ENCODE measurements at regions not wholly inside any gene's neighbourhood (a gene's known extent, or its start where the extent isn't known, plus 50 kb on each side); places are given as distances from the start of the nearest gene placed in this dataset.
"Not testable (repeated sequence)": the region's sequence is repeated elsewhere in the genome, so short reads cannot be mapped to it uniquely, and the experiment has no call there.

DNA sequence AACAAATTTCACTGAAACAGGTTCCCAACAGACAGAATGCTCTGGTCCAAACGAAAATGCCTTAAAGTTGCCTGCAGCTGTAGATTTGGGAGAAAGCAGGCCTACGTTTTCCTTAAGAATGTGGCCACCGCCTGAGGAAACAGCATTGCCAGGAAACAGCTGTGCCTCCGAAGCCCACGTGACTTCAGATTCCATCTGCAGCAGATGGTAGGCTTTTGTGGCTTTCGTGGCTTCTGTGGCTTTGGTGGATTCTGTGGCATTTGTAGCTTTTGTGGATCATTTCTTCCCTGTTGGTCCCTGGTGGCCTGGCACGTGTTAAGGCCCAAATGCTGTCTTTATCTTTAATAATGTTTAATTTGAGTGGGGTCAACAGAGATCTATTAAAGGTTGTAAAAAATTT lies 222.9 kb downstream of the TTLL2 start:
- DNase-seq, result no peak

DNA sequence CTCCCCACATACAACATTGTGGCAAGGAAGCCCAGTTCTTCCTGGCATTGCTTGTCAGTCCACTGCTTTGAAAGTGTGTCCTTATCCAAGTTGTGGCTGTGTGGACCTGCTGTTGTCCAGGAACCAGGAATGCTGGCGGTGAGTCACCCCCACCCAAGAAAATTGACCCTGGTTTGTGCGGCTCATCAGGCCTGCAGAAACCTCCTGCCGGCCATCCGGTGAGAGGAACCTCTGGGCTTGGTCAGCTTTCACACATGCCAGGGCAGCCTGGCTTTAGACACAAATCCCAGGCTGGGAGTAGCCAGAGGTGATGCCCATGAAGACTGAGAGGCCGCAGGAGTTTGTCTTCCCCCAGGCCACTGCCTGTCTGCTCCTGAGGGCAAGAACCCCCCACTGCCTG lies 223.6 kb downstream of the TTLL2 start:
- no peak for DNase-seq

DNA sequence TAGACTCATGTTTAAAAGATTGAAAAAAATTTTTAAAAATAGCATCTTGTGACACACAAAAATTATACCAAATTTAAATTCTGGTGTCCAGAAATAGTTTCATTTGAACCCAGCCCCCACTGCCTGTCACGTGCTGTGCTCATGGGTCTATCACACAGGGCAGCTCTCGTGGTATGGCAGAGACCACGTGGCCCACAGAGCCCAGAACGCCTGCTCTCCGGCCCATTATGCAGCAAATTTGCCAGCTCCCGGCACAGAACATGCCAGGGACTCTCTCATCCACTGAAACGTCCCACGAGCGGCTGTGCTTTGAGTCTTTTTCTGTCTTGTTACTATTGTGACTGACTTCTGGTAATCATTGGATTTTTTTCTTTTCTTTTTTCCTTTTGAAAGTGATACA lies 224.3 kb downstream of the TTLL2 start:
- no peak for DNase-seq

DNA sequence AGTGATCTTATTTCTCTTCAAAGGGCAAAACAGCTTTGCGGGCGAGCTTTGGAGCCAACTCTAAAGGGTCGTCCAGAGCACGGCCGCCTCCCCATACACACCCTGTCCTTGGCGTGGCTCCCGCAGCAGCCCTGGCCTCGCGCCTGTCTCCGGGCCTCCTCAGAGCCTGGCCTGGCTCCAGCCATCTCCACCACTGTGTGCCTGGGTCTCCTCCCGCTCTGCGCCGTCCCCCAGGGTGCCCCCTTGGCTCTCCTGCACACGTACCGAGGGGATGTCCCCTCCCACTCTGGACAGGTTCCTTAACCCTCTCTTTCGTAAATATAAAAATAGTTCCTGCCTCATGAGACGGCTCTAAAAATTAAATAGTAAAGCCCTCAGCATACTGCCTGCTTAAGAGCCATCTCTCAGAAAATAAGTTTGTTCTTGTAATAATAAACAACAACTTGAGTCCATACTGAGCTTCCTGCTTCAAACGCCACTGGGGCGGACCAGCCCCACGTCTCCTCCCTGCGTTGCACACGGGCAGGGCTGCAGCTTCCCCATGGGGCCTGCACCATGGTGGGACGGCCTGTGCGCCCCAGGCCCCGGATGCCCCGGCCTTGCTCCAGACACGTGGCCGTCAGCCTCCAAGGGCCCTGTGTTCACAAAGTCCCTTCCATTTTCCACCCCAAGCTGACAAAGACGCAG lies 226.2 kb downstream of the TTLL2 start:
- peak; percentile 83 for DNase-seq

DNA sequence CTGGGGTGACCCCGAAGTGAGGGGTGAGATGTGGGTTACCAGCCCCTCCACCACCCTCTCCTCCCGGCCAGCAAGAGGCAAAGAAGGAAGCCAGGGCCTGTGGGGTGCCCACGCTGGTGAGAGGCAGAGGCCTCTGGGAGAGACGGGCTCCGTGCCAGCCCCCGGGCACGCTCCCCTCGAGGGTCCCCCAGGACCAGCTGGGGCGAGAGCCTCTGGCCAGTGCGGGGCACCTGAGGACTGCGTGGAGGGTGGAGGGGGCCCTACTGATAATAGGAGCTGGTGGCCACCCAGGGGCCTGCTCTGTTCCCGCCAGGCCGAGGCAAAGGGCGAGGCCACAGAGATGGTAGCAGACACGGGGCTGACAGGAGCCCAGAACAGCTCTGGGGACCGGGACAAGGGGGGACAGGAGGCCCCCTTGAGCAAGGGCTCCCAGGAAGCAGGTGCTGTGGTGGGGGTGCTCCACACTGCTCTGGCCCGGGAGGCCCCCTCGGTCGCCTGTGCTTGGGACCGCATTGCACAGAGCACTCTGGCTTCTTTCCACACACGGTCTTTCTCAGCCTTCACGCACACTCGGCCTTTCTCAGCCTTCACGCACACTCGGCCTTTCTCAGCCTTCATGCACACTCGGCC lies 226.9 kb downstream of the TTLL2 start:
- DNase-seq, result no peak

DNA sequence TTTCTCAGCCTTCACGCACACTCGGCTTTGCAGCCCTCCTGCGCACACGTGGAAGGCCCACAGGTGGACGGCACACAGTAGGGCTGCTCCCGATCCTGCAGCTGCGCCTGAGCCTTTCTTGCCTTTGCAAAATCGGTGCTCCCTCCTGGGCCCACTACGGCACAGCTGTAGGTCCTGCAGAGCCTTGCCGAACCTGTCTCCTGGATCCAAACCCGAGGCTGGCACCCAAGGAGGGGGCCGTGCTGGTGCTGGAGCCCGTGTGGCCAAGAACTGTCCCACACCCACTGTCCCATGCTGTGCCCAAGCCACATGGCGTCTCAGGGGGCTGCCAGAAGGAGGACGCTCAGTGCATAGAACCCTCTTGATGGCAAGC lies 227.4 kb downstream of the TTLL2 start:
- DNase-seq, result no peak

DNA sequence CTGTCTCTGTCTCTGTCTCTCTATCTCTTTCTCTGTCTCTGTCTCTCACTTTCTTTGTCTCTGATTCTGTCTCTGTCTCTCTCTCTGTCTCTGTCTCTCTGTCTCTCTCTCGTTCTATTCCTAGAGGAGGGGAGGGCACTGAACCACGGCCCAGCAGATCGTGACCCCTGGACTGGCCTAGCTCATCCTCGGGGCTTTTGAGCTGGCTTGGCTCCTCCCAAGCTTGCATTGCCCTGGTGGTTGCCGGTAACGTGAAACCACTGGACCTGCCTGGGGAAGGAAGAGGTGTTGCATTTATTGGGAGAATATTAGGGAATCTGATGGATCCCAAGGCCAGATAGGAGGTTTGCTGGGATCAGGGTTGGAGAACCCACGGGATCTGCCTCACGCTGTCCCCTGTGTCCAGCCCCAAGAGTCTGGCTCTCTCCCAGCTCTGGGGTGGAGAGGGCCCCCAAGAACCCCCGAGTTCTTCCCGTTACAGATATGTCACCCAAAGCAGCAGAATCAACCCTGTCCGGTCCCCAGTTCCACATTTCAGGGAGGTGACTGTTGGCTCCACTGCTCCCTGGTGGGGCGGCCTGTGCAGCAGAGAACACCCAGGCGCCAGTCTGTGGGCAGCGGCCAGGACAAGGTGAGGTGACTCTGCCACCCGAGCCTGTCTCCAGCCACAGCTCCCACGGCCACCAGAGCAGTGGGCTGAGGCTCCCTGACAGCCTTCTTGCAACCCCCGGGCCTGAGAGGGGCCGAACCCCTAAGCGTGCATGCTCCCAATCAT lies 228.3 kb downstream of the TTLL2 start:
- DNase-seq, result no peak

DNA sequence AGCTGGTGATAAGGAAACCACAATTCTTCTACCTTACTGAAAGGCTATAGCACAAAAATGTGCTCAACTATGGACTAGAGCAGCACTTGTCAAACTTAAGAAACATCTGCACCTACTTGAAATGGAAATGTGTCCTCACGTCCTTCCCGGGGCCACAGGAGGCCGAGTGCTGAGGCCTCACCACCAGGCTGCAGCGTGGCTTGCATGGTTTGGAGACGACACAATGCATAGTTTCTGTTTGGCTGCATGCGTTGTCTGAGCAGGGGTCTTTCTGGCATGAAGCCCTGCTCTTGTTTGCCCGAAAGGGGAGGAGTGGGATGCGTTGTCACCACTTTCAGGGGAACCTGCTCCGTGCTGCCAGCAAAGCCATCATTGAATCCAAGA lies 228.8 kb downstream of the TTLL2 start:
- no peak for DNase-seq

DNA sequence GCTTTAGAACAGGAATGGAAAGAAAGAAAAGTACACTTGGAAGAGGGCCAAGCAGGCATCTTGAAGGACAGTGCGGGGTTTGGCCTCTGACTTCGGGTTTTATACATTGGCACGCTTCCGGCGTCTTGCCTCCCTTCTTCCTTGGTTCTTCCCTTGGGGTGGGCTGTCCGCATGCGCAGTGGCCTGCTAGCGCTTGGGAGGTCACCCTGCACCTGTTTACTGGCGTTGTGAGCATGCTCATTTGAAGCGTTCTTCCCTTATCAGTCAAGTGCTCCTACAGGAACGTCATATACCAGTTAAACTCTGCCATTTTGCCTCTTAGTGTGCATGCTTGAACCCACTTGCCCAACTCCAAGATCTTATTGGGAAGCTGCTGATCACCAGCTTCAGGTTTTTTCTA lies 230.0 kb downstream of the TTLL2 start:
- no peak for DNase-seq

DNA sequence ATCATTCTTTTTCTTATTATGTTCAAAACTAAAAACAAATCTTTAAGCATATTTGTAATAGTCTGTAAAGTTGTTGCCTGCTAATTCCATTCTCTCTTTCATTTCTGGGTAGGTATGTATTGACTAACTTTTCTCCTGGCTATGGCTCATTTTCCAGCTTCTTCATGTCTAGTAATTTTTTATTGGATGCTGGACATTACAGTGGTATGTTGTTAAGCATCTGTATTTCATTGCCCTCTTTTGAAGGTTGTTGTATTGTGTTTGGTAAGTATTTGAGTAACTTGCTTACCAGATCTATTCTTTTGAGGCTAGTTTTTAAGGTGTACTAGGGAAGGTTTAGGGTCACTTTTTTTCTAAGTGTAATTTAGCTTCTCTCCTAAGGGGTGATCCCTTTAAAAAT lies 230.9 kb downstream of the TTLL2 start:
- no peak for DNase-seq

DNA sequence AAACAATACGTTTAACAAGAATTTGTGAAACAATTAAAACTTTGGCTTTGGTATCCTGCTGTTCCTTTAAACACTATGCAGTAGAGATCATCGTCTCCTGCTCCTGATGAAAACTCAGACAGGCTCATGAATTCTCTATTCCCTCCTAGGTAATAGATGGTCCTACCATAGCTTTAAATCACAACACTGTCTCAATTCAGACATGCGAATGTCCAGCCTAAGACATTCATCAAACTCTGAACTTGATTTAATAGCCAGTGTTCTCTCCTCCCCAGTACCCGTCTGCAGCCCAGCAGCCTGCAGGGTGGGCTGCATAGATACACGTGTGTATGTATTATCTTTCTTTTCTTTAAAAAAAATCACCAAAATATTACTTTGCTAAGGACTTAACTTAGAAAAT lies 232.8 kb downstream of the TTLL2 start:
- no peak for DNase-seq

DNA sequence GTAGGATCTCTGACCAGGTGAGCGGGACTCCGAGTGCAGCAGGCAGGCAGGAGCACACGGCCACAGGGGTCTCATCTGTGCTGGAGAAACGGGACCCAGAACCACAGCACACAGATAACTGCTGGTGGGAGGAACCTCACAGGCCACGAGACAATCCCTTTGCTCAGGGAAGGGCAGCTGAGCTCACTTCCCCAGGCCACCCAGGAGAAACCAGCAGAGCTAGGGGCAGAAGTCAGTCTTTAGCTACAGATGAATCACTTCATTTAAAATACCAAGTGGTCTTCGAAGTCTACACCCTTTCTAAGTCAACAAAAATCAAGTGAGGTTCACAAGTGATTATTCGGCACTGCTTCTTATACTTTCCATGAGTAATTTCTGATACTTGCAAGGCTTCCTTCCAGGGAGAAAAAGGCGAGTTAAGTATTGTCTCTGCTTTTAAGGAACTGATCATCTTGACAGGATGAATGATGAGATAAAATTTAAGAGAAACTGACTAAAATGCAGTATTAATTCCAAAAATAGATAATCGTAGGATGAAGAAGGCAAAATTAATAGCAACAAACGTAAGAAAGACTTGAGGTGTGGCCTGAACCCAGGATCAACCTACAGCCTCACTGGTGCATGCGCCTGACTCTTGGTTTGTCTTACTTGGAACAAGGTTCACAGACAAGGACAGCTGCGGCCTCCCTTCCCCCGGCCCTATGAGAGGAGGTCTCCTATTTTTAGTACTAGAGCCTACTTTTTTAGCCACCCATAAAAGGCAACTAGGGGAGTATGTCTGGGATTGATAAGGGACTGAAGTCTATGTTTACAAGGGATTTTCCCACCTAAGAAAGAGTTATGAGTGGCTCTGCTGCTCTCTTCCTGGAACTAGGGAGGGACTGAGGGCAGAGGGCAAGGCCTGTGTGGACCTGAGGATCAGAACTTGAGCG lies 233.6 kb downstream of the TTLL2 start:
- DNase-seq, result no peak

DNA sequence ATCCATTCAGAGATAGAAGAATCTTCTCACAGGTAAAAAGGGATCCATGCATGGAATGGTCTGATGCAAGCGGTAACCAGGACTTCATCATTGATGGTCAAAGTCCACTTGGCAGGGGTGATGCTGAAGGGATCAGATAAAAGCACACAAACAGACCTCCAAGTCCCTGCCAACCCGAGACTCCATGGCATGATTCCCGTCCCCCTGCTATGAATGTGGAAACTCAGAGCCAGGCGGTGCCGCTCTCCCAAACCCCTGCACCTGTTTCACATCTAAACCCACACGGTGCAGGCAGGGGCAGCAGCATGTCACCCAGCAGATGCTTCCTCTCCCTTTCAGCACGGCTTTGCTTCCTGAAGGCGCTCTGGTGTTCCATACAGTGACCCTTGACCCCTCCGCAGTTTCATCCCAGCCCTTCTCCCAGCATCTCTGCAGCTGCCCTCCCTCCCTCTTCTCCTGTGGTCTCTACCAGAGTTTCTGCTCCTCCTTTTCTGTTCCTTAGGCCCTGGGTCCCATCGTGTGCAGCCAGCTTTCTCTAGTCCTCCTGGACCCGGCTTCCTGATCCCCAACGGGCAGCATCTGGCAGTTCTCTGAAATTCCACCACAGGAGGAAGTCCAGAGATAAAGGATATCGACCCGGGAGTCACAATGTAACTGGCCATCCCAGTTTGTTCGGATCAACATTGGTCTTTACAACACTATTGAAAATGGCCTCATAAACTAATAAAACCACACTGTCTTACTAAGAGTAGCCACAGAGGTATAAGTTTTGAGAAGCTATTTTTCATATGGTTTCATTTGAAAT lies 235.0 kb downstream of the TTLL2 start:
- no peak for DNase-seq

DNA sequence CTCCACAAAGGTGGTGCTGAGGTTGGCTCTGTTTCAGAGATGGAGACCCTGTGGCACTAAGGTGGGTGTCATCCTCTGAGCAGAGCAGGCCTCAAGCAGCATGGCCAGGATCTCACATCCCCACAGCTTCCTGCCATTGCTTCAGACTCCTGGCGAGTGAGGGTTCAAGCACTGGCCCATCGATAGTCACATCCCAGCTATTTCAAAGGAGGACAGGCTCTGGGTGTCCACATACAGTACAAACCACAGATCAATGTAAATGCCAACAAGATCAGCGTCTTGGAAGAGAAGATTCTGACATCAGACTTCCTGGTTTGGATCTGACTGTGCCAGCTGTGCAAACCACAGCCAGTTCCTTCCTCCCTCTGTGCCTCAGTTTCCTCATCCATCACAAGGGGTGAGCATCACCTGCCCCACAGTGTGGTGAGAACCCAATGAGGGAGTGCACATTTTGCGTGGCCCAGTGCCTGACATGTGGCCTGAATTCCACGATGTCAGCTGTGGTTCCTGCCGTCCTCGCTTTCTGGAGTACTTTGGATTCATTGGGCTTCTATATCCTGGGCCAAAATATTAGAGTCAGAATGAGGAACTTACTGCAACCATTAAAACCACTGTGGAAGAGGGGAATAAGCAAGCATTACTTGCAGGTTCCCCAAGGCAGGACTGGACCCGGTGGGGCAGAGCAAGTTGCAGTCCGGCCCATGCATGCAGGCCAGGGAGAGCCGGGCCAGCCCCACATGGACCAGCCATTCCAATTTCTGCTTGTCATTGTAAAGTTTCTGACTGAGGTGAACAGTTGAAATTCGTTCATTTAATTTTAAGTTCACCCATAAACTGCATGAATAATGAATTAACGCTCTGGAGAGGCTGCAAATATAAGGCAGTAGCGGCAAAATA lies 236.0 kb downstream of the TTLL2 start:
- no peak for DNase-seq

DNA sequence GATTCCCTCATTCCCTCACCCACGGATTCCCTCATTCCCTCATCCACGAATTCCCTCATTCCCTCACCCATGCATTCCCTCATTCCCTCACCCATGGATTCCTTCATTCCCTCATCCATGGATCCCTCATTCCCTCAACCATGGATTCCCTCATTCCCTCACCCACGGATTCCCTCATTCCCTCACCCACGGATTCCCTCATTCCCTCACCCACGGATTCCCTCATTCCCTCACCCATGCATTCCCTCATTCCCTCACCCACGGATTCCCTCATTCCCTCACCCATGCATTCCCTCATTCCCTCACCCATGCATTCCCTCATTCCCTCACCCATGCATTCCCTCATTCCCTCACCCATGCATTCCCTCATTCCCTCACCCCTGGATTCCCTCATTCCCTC lies 238.0 kb downstream of the TTLL2 start:
- not testable (repeated sequence) for DNase-seq

DNA sequence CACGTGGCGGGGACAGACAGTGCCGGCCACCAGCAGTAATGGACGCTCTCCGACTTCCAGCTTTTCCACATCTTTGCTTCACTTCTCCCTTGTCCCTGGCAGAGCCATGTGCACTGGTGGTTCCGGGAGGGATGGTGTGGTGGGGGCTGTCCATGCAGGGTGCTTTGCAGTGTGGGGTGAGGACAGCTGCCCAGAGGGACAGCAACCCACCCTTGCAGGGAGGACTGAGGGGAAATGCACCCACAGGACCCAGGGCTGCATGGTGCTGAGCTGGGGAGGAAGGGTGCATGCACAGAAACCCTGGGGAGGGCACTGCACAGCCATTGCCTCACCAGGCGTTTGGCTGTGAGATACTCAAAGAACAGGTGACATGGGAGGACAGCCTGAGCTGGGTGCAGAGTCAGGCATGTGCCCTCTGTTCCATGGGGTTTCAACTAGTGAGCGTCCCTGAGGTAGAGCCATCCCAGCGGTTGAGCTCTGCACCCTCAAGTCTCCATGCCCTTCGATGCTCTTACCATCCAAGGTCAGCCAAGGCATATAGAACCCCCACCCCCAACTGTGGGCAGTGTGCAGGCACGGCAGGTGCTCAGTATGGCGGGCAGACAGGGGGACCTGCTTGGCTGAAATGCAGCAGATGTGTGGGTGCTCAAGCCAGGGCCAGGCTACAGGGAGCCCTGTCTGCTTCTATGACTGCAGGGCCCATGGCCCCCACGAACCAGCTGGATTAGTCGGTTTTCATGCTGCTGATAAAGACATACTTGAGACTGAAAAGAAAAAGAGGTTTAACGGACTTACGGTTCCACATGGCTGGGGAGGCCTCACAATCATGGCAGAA lies 239.7 kb downstream of the TTLL2 start:
- DNase-seq, result no peak

DNA sequence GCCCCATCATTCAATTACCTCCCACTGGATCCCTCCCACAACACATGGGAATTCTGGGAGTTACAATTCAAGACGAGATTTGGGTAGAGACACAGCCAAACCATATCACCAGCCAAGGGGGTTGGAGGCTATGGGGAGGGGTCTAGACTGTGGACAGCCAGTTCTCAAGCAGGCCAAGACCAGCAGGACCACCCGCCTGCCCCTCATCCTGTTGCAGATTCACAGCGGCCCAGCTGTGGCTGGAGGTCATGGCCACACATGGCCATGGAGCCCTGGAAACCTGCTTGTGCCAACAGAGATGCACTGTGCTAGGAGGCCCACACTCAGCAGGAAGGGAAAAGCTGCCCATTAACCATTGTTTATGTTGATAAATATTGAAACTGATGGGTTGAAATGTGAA lies 240.5 kb downstream of the TTLL2 start:
- no peak for DNase-seq

DNA sequence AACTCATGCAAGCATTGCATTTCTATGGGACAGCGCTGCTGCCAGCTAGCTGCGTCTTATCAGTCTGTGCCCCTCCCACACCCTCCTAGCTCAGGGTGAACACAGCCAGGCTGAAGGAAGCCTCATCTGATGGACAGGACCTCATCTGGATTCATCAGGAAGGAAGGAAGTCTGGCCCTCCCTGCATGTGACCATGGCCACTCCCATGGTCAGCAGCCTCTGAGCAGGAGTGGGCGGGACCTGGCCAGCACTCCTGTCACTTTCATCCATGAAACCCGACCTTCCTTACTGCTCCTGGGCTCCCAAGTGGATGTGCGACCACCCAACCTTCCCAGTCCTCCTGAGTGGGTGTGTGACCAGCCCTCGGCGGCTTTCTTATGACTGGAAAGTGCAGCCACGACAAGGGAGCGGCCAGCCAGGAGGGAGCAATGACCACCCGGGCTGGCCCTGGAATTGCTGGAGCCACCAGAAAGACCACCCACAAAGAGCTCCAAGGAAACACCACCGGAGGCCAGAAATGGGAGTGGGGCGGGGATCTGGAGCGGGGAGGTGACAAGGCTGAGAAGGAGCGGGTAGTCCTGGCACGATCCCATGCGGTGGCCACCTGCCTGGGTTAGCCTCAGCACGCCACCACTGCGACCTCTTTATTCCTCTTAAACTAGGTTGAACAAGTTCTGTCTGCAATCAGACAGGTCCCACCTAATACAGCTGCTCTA lies 241.2 kb downstream of the TTLL2 start:
- no peak for DNase-seq

DNA sequence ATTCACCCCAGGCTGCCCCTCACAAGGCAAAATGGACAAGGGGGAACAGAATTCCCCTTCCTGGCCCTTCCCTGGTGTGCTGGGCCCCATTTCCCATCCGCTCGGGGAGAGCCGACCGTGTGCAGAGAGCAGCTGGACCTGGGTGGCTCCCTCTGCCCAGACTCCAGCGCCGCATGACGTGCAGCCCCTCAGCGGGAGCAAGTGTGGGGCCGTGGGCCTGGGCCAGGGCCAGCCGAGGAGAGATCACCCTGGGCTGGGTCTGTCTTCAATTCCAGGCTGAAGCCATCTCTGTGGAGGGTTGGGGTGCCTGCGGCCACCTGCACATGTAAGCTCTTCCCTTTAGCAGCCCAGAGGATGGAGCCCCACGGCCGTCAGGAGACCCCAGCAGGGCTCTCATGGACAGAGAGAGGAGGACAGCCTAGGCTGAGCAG lies 241.8 kb downstream of the TTLL2 start:
- no peak for DNase-seq
